ENCODE measurements at regions not wholly inside any gene's neighbourhood (a gene's known extent, or its start where the extent isn't known, plus 50 kb on each side); places are given as distances from the start of the nearest gene placed in this dataset.

- no peak for TF ChIP-seq CTCF (IDR thresholded peaks at IDR 0.05)
- no peak for TF ChIP-seq EZH2 (IDR thresholded peaks at IDR 0.05; ENCODE audit: borderline replicate concordance, insufficient read depth, low read depth, low read length, poor library complexity, severe bottlenecking)
Observed at GRCh38 chr4:103892586-103892985, 172.8 kb upstream of the TACR3 start.

Measured in B cell (primary cell).